ENCODE measurements at regions not wholly inside any gene's neighbourhood (a gene's known extent, or its start where the extent isn't known, plus 50 kb on each side); places are given as distances from the start of the nearest gene placed in this dataset.

GRCh38 chr3:56966104-56966503 lies 94.4 kb upstream of the SPATA12 start:
- TF ChIP-seq CTCF (IDR thresholded peaks at IDR 0.05) (no peak), POLR2A (IDR thresholded peaks at IDR 0.05) (no peak)

Measured in adrenal gland (tissue), 5 donors.